Liver (tissue), 8 donors: ENCODE measurements at regions not wholly inside any gene's neighbourhood (a gene's known extent, or its start where the extent isn't known, plus 50 kb on each side); places are given as distances from the start of the nearest gene placed in this dataset.

Experiments used
- DNase-seq: peaks from one replicate; pipeline ENCODE4 v3.0.0-alpha.2; 2017; ENCODE audit warnings: low spot score
- H3K27ac ChIP-seq, 2 donors: one replicate each; pipeline ENCODE4 v1.7.0; 2013; ENCODE audit warnings: inconsistent platforms in 2 of 2, low read length in 2 of 2, control low read depth in 1 of 2, low read depth in 1 of 2, mild to moderate bottlenecking in 1 of 2
- H3K27me3 ChIP-seq, 4 donors: one replicate each; pipeline versions ENCODE4 v1.6.1 to v1.7.0; 2013; ENCODE audit warnings: low read length in 3 of 4, inconsistent platforms in 1 of 4, mild to moderate bottlenecking in 1 of 4, moderate library complexity in 1 of 4; ENCODE audit not compliant: control insufficient read depth in 4 of 4, insufficient read depth in 4 of 4
- H3K36me3 ChIP-seq, 4 donors: one replicate each; pipeline versions ENCODE4 v1.6.1 to v1.7.0; 2013; ENCODE audit warnings: low read length in 3 of 4, mild to moderate bottlenecking in 3 of 4, low read depth in 1 of 4, moderate library complexity in 1 of 4; ENCODE audit not compliant: control insufficient read depth in 4 of 4, insufficient read depth in 3 of 4
- H3K4me1 ChIP-seq, 4 donors: one replicate each; pipeline versions ENCODE4 v1.6.1 to v1.7.0; 2013; ENCODE audit warnings: low read length in 3 of 4, mild to moderate bottlenecking in 3 of 4, moderate library complexity in 1 of 4; ENCODE audit not compliant: control insufficient read depth in 4 of 4, insufficient read depth in 4 of 4
- H3K4me3 ChIP-seq, 3 donors: one replicate each; pipeline versions ENCODE4 v1.6.1 to v1.7.0; 2013; ENCODE audit warnings: low read length in 3 of 3, control low read depth in 1 of 3, low read depth in 1 of 3, mild to moderate bottlenecking in 1 of 3
- H3K9ac ChIP-seq, 2 donors: one replicate each; pipeline ENCODE4 v1.7.0; 2013; ENCODE audit warnings: low read length in 2 of 2, mild to moderate bottlenecking in 2 of 2, moderate library complexity in 2 of 2, control low read depth in 1 of 2, low read depth in 1 of 2
- H3K9me3 ChIP-seq, 4 donors: one replicate each; pipeline versions ENCODE4 v1.6.1 to v1.7.0; 2013; ENCODE audit warnings: low read length in 3 of 4; ENCODE audit not compliant: control insufficient read depth in 4 of 4
- EGR1 ChIP-seq, 2 donors: IDR thresholded peaks; 2 replicates each; pipeline ENCODE4 v1.6.1; 2016 to 2018; ENCODE audit warnings: antibody characterized with exemption in 2 of 2, low read depth in 2 of 2
- FOXA1 ChIP-seq: IDR thresholded peaks from 2 replicates; pipeline ENCODE4 v1.6.1; 2016; ENCODE audit warnings: antibody characterized with exemption
- FOXA2 ChIP-seq: IDR thresholded peaks from 2 replicates; pipeline ENCODE4 v1.6.1; 2016; ENCODE audit warnings: antibody characterized with exemption
- GABPA ChIP-seq, 2 donors: IDR thresholded peaks in 1 of 2; conservative IDR thresholded peaks in 1 of 2; 2 replicates each; pipeline ENCODE4 v1.6.1; 2016; ENCODE audit warnings: antibody characterized with exemption in 2 of 2, mild to moderate bottlenecking in 1 of 2, moderate library complexity in 1 of 2
- HNF4A ChIP-seq, 2 donors: conservative IDR thresholded peaks; 2 replicates each; pipeline ENCODE4 v1.6.1; 2016; ENCODE audit warnings: antibody characterized with exemption in 2 of 2, mild to moderate bottlenecking in 2 of 2
- HNF4G ChIP-seq: IDR thresholded peaks from 2 replicates; pipeline ENCODE4 v1.6.1; 2016; ENCODE audit warnings: antibody characterized with exemption
- JUND ChIP-seq, 2 donors: IDR thresholded peaks; 2 replicates each; pipeline ENCODE4 v1.6.1; 2016; ENCODE audit warnings: antibody characterized with exemption in 2 of 2
- NR2F2 ChIP-seq: IDR thresholded peaks from 2 replicates; pipeline ENCODE4 v1.6.1; 2016; ENCODE audit warnings: antibody characterized with exemption
- RAD21 ChIP-seq, 2 donors: IDR thresholded peaks; 2 replicates each; pipeline ENCODE4 v1.6.1; 2016; ENCODE audit warnings: antibody characterized with exemption in 2 of 2, mild to moderate bottlenecking in 2 of 2
- RXRA ChIP-seq, 2 donors: IDR thresholded peaks; 2 replicates each; pipeline ENCODE4 v1.6.1; 2017 to 2018; ENCODE audit warnings: antibody characterized with exemption in 2 of 2, mild to moderate bottlenecking in 1 of 2
- SP1 ChIP-seq: IDR thresholded peaks from 2 replicates; pipeline ENCODE4 v1.6.1; 2018; ENCODE audit warnings: antibody characterized with exemption, mild to moderate bottlenecking
- TAF1 ChIP-seq: conservative IDR thresholded peaks from 2 replicates; pipeline ENCODE4 v1.6.1; 2016; ENCODE audit warnings: antibody characterized with exemption, mild to moderate bottlenecking
- YY1 ChIP-seq: IDR thresholded peaks from 2 replicates; pipeline ENCODE4 v1.6.1; 2016; ENCODE audit warnings: antibody characterized with exemption, mild to moderate bottlenecking
- WGBS: extraction: QIAGEN DNeasy Blood & Tissue Kit; methylation state at CpG from one replicate; pipeline ENCODE4 v1.1.7; 2013; 5-methylcytosine and 5-hydroxymethylcytosine counted together
- TF ChIP-seq, protein P1 (sequence below): IDR thresholded peaks from 2 replicates; pipeline ENCODE4 v1.6.1; 2016; ENCODE audit warnings: antibody characterized with exemption
- TF ChIP-seq, protein P2 (sequence below): IDR thresholded peaks from 2 replicates; pipeline ENCODE4 v1.6.1; 2016; ENCODE audit warnings: antibody characterized with exemption
- TF ChIP-seq, protein P3 (sequence below): IDR thresholded peaks from 2 replicates; pipeline ENCODE4 v1.6.1; 2016; ENCODE audit warnings: antibody characterized with exemption, mild to moderate bottlenecking
- TF ChIP-seq, protein P4 (sequence below): fragments of 150-350 bp; IDR thresholded peaks from 2 replicates; pipeline ENCODE4 v1.5.1; 2017; ENCODE audit warnings: improper control_type of control experiment, low read depth, low read length; ENCODE audit not compliant: missing input control
- TF ChIP-seq, protein P5 (sequence below): IDR thresholded peaks from 2 replicates; pipeline ENCODE4 v1.6.1; 2016; ENCODE audit warnings: antibody characterized with exemption
- donor health status: healthy.
- donor health status: healthy.
- donor health status: healthy.
- donor health status: healthy.
- donor health status: healthy.

DNA sequence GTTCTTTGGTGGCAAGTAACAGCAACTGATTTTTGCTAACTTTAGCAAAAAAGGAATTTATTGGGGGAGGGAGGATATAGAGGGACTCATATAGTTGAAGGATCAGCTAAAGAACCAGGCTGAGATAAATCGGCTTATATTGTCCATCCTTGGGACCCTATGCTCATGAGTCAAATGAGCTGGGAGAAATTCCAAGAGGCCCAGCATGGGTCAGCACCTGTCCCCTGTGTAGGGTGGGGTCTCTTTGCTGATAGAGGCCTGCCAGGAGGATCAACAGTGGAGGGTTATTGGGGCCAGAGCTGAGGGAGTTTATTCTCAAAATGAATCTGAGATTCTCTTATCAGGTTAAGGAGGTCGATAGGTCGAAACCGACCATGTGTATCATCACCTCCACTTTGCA lies 97.2 kb downstream of the VAPA start:
- no peak for DNase-seq
- no peak overlapping the region for H3K4me3 ChIP-seq
- no peak overlapping the region for H3K27ac ChIP-seq
- no peak overlapping the region for H3K9ac ChIP-seq
- H3K27me3 ChIP-seq: no peaks in the 10 kb centered on the region
- no peaks in the 10 kb centered on the region for H3K4me1 ChIP-seq
- no peaks in the 10 kb centered on the region for H3K9me3 ChIP-seq
- no peaks in the 10 kb centered on the region for H3K36me3 ChIP-seq
- no peak for TF ChIP-seq JUND (IDR thresholded peaks at IDR 0.05)
- TF ChIP-seq, protein P1, sequence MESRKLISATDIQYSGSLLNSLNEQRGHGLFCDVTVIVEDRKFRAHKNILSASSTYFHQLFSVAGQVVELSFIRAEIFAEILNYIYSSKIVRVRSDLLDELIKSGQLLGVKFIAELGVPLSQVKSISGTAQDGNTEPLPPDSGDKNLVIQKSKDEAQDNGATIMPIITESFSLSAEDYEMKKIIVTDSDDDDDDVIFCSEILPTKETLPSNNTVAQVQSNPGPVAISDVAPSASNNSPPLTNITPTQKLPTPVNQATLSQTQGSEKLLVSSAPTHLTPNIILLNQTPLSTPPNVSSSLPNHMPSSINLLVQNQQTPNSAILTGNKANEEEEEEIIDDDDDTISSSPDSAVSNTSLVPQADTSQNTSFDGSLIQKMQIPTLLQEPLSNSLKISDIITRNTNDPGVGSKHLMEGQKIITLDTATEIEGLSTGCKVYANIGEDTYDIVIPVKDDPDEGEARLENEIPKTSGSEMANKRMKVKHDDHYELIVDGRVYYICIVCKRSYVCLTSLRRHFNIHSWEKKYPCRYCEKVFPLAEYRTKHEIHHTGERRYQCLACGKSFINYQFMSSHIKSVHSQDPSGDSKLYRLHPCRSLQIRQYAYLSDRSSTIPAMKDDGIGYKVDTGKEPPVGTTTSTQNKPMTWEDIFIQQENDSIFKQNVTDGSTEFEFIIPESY: no peak
- TF ChIP-seq GABPA (IDR thresholded peaks at IDR 0.05 in 1 of 2, conservative IDR thresholded peaks at IDR 0.05 in 1 of 2): no peak
- TF ChIP-seq, protein P2, sequence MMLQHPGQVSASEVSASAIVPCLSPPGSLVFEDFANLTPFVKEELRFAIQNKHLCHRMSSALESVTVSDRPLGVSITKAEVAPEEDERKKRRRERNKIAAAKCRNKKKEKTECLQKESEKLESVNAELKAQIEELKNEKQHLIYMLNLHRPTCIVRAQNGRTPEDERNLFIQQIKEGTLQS: no peak
- TF ChIP-seq EGR1 (IDR thresholded peaks at IDR 0.05; ENCODE audit: low read depth in 2 of 2): no peak
- no peak for TF ChIP-seq SP1
- TF ChIP-seq, protein P3, sequence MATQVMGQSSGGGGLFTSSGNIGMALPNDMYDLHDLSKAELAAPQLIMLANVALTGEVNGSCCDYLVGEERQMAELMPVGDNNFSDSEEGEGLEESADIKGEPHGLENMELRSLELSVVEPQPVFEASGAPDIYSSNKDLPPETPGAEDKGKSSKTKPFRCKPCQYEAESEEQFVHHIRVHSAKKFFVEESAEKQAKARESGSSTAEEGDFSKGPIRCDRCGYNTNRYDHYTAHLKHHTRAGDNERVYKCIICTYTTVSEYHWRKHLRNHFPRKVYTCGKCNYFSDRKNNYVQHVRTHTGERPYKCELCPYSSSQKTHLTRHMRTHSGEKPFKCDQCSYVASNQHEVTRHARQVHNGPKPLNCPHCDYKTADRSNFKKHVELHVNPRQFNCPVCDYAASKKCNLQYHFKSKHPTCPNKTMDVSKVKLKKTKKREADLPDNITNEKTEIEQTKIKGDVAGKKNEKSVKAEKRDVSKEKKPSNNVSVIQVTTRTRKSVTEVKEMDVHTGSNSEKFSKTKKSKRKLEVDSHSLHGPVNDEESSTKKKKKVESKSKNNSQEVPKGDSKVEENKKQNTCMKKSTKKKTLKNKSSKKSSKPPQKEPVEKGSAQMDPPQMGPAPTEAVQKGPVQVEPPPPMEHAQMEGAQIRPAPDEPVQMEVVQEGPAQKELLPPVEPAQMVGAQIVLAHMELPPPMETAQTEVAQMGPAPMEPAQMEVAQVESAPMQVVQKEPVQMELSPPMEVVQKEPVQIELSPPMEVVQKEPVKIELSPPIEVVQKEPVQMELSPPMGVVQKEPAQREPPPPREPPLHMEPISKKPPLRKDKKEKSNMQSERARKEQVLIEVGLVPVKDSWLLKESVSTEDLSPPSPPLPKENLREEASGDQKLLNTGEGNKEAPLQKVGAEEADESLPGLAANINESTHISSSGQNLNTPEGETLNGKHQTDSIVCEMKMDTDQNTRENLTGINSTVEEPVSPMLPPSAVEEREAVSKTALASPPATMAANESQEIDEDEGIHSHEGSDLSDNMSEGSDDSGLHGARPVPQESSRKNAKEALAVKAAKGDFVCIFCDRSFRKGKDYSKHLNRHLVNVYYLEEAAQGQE: no peak
- no peak for TF ChIP-seq NR2F2
- TF ChIP-seq FOXA1: no peak
- no peak for TF ChIP-seq HNF4A (conservative IDR thresholded peaks at IDR 0.05)
- TF ChIP-seq RAD21 (IDR thresholded peaks at IDR 0.05): no peak
- no peak for TF ChIP-seq YY1
- no peak for TF ChIP-seq HNF4G
- WGBS: 80% methylated on average over 4 of the region's 4 CpGs

DNA sequence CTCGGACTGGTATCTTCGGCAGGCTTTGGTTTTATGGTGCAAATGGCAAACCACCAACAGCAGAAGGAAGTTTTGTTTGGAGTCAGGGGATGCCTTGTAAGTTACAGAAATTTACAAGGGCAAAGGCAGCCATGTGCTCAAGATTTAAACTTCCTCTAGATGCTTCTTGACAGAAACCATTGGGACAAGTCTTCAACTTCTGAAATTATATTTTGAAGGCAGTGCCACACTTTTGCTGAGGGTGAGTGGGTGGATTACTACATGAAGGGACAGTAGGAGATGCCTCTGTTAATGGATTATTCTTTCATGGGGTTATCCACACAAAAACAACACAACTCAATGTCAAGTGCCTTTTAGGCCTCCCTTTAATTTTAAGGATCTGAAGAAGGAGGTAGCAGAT lies 97.9 kb downstream of the VAPA start:
- no peak for DNase-seq
- no peak overlapping the region for H3K27ac ChIP-seq
- no peaks in the 10 kb centered on the region for H3K36me3 ChIP-seq
- no peak overlapping the region for H3K9ac ChIP-seq
- no peaks in the 10 kb centered on the region for H3K4me1 ChIP-seq
- H3K4me3 ChIP-seq: no peak overlapping the region
- no peaks in the 10 kb centered on the region for H3K27me3 ChIP-seq
- H3K9me3 ChIP-seq: no peaks in the 10 kb centered on the region
- 90% methylated on average over 2 of the region's 2 CpGs for WGBS
- TF ChIP-seq, protein P1: no peak
- TF ChIP-seq, protein P4, sequence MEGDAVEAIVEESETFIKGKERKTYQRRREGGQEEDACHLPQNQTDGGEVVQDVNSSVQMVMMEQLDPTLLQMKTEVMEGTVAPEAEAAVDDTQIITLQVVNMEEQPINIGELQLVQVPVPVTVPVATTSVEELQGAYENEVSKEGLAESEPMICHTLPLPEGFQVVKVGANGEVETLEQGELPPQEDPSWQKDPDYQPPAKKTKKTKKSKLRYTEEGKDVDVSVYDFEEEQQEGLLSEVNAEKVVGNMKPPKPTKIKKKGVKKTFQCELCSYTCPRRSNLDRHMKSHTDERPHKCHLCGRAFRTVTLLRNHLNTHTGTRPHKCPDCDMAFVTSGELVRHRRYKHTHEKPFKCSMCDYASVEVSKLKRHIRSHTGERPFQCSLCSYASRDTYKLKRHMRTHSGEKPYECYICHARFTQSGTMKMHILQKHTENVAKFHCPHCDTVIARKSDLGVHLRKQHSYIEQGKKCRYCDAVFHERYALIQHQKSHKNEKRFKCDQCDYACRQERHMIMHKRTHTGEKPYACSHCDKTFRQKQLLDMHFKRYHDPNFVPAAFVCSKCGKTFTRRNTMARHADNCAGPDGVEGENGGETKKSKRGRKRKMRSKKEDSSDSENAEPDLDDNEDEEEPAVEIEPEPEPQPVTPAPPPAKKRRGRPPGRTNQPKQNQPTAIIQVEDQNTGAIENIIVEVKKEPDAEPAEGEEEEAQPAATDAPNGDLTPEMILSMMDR: no peak
- TF ChIP-seq, protein P5, sequence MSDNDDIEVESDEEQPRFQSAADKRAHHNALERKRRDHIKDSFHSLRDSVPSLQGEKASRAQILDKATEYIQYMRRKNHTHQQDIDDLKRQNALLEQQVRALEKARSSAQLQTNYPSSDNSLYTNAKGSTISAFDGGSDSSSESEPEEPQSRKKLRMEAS: no peak
- TF ChIP-seq JUND (IDR thresholded peaks at IDR 0.05) (no peak), RAD21 (IDR thresholded peaks at IDR 0.05) (no peak), TAF1 (no peak), HNF4G (no peak), RXRA (IDR thresholded peaks at IDR 0.05) (no peak), HNF4A (conservative IDR thresholded peaks at IDR 0.05) (no peak), NR2F2 (no peak), FOXA1 (no peak), FOXA2 (no peak), GABPA (IDR thresholded peaks at IDR 0.05 in 1 of 2, conservative IDR thresholded peaks at IDR 0.05 in 1 of 2) (no peak), SP1 (no peak), YY1 (no peak)
- TF ChIP-seq, protein P2: no peak
- TF ChIP-seq, protein P3: no peak
